ENCODE measurements at regions not wholly inside any gene's neighbourhood (a gene's known extent, or its start where the extent isn't known, plus 50 kb on each side); places are given as distances from the start of the nearest gene placed in this dataset.

GRCh38 chr12:23169012-23169695, 544.2 kb downstream of the ETNK1 start:
- H3K9me3 ChIP-seq, result no peaks in the 10 kb centered on the region
- no peak for TF ChIP-seq CTCF (IDR thresholded peaks at IDR 0.05)
- TF ChIP-seq POLR2A (IDR thresholded peaks at IDR 0.05), result no peak
- no peak overlapping the region for H3K27ac ChIP-seq
- H3K4me1 ChIP-seq, result no peaks in the 10 kb centered on the region
- WGBS, 2 donors, result 66 to 75% methylated on average over 4 of the region's 4 CpGs
- H3K36me3 ChIP-seq, result no peaks in the 10 kb centered on the region
- H3K4me3 ChIP-seq, result no peak overlapping the region
- DNase-seq, result no peak
- intact Hi-C loops (cut with DNase I), result no loop called here
- H3K27me3 ChIP-seq, result no peaks in the 10 kb centered on the region

- 38 to 61% methylated on average over 3 of the region's 3 CpGs for WGBS, 2 donors
Measured at GRCh38 chr12:23169696-23170013, 544.7 kb downstream of the ETNK1 start.

GRCh38 chr12:23174917-23175316, 549.9 kb downstream of the ETNK1 start:
- WGBS, 2 donors, result 0 to 87% methylated on average over 1 of the region's 1 CpG
- intact Hi-C loops (cut with DNase I), result no loop called here
- Histone ChIP-seq H3K27ac (no peak overlapping the region), H3K36me3 (no peaks in the 10 kb centered on the region), H3K9me3 (no peaks in the 10 kb centered on the region), H3K27me3 (no peaks in the 10 kb centered on the region), H3K4me3 (no peak overlapping the region), H3K4me1 (no peaks in the 10 kb centered on the region)
- TF ChIP-seq POLR2A (IDR thresholded peaks at IDR 0.05) (no peak), CTCF (IDR thresholded peaks at IDR 0.05) (no peak)
- no peak for DNase-seq

More at GRCh38 chr12:23169696-23170013, 544.7 kb downstream of the ETNK1 start:
- DNase-seq, result no peak
- TF ChIP-seq CTCF (IDR thresholded peaks at IDR 0.05), result no peak
- no peak for TF ChIP-seq POLR2A (IDR thresholded peaks at IDR 0.05)
- Histone ChIP-seq H3K4me3 (no peak overlapping the region), H3K36me3 (no peaks in the 10 kb centered on the region), H3K4me1 (no peaks in the 10 kb centered on the region), H3K9me3 (no peaks in the 10 kb centered on the region), H3K27ac (no peak overlapping the region), H3K27me3 (no peaks in the 10 kb centered on the region)
- intact Hi-C loops (cut with DNase I), result no loop called here

- H3K9me3 ChIP-seq, result no peaks in the 10 kb centered on the region
- no peaks in the 10 kb centered on the region for H3K4me1 ChIP-seq
- H3K36me3 ChIP-seq, result no peaks in the 10 kb centered on the region
- H3K27me3 ChIP-seq, result no peaks in the 10 kb centered on the region
- DNase-seq, result no peak
- TF ChIP-seq CTCF (IDR thresholded peaks at IDR 0.05), result no peak
- no peak for TF ChIP-seq POLR2A (IDR thresholded peaks at IDR 0.05)
- intact Hi-C loops (cut with DNase I), result no loop called here
- H3K4me3 ChIP-seq, result no peak overlapping the region
- WGBS, 2 donors, result 49 to 57% methylated on average over 3 of the region's 3 CpGs
- no peak overlapping the region for H3K27ac ChIP-seq
Measured at GRCh38 chr12:23185346-23185745, 560.4 kb downstream of the ETNK1 start.

GRCh38 chr12:23186950-23187349, 562.0 kb downstream of the ETNK1 start:
- intact Hi-C loops (cut with DNase I), result no loop called here
- Histone ChIP-seq H3K4me3 (no peak overlapping the region), H3K27me3 (no peaks in the 10 kb centered on the region), H3K9me3 (no peaks in the 10 kb centered on the region), H3K36me3 (no peaks in the 10 kb centered on the region), H3K27ac (no peak overlapping the region), H3K4me1 (no peaks in the 10 kb centered on the region)
- DNase-seq, result no peak
- TF ChIP-seq POLR2A (IDR thresholded peaks at IDR 0.05), result no peak

- no peak for TF ChIP-seq CTCF (IDR thresholded peaks at IDR 0.05)
- no peak for TF ChIP-seq POLR2A (IDR thresholded peaks at IDR 0.05)
- 72 to 83% methylated on average over 2 of the region's 2 CpGs for WGBS, 2 donors
- Histone ChIP-seq H3K9me3 (no peaks in the 10 kb centered on the region), H3K27me3 (no peaks in the 10 kb centered on the region), H3K36me3 (no peaks in the 10 kb centered on the region), H3K4me3 (no peak overlapping the region), H3K4me1 (no peaks in the 10 kb centered on the region), H3K27ac (no peak overlapping the region)
- intact Hi-C loops (cut with DNase I), result no loop called here
- DNase-seq, result no peak
Measured at GRCh38 chr12:23193552-23193951, 568.6 kb downstream of the ETNK1 start.
